Keratinocyte (primary cell): ENCODE measurements at regions not wholly inside any gene's neighbourhood (a gene's known extent, or its start where the extent isn't known, plus 50 kb on each side); places are given as distances from the start of the nearest gene placed in this dataset.

Source experiments
- EZH2 ChIP-seq: IDR thresholded peaks from one replicate; pipeline ENCODE4 v1.6.1; 2012; ENCODE audit warnings: inconsistent platforms, mild to moderate bottlenecking, low read length, moderate library complexity
- TF ChIP-seq, protein P1 (sequence below), 3 experiments: IDR thresholded peaks in 1 of 3; conservative IDR thresholded peaks in 1 of 3; optimal IDR thresholded peaks in 1 of 3; 2 replicates in 2 of 3; 3 replicates in 1 of 3; pipeline versions ENCODE3 to v1.5.1; 2011; ENCODE audit warnings: low read length in 3 of 3, mild to moderate bottlenecking in 3 of 3, moderate library complexity in 2 of 3, control low read depth in 1 of 3, inconsistent platforms in 1 of 3; ENCODE audit not compliant: insufficient read depth in 2 of 3; ENCODE audit errors: extremely low read depth in 1 of 3

DNA sequence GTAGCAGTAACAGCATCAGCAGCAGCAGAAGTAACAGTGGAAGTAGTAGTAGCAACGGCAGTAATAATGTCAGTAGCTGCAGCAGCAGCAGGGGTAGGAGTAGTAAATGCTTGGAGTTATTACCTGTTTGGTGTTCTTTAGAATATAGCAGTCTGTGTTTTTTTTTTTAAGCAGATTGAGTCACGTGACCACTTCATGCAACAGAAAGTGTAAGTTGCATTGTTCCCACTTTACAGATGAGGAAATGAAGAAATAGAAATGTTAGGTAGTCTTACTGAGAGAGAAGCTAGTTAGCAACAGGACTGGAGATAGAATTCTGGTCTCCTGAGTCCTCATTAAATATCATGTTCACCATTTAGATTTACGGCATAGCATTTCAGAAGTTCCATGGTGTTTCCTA, 358.2 kb downstream of the HAPSTR1 start:
- TF ChIP-seq, protein P1, sequence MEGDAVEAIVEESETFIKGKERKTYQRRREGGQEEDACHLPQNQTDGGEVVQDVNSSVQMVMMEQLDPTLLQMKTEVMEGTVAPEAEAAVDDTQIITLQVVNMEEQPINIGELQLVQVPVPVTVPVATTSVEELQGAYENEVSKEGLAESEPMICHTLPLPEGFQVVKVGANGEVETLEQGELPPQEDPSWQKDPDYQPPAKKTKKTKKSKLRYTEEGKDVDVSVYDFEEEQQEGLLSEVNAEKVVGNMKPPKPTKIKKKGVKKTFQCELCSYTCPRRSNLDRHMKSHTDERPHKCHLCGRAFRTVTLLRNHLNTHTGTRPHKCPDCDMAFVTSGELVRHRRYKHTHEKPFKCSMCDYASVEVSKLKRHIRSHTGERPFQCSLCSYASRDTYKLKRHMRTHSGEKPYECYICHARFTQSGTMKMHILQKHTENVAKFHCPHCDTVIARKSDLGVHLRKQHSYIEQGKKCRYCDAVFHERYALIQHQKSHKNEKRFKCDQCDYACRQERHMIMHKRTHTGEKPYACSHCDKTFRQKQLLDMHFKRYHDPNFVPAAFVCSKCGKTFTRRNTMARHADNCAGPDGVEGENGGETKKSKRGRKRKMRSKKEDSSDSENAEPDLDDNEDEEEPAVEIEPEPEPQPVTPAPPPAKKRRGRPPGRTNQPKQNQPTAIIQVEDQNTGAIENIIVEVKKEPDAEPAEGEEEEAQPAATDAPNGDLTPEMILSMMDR (optimal IDR thresholded peaks at IDR 0.05 in 1 of 3, IDR thresholded peaks at IDR 0.05 in 1 of 3, conservative IDR thresholded peaks at IDR 0.05 in 1 of 3; ENCODE audit: extremely low read depth in 1 of 3, insufficient read depth in 2 of 3, low read length in 3 of 3), result no peak
- TF ChIP-seq EZH2, result no peak
